NCI-H345 (cell line): ENCODE measurements at regions not wholly inside any gene's neighbourhood (a gene's known extent, or its start where the extent isn't known, plus 50 kb on each side); places are given as distances from the start of the nearest gene placed in this dataset.
"Not testable (repeated sequence)": the region's sequence is repeated elsewhere in the genome, so short reads cannot be mapped to it uniquely, and the experiment has no call there.

Experiments
- DNase-seq: peaks from one replicate; lab custom pipeline; 2025; lab: John Stamatoyannopoulos, UW

- peak; percentile 22 for DNase-seq
Measured at GRCh38 chr4:157779081-157779480, 393.7 kb downstream of the GASK1B start.

- no peak for DNase-seq
Measured at GRCh38 chr4:157776930-157777528, 395.8 kb downstream of the GASK1B start.

GRCh38 chr4:157775971-157776370 is 396.9 kb downstream of the GASK1B start:
- DNase-seq: no peak

GRCh38 chr4:157772907-157773306 is 399.9 kb downstream of the GASK1B start:
- DNase-seq: no peak

- DNase-seq: no peak
Measured at GRCh38 chr4:157768419-157768818, 404.4 kb downstream of the GASK1B start.

GRCh38 chr4:157763490-157763889 is 409.3 kb downstream of the GASK1B start:
- no peak for DNase-seq

GRCh38 chr4:157754410-157754809 is 418.4 kb downstream of the GASK1B start:
- no peak for DNase-seq

- no peak for DNase-seq
Measured at GRCh38 chr4:157751631-157752030, 421.2 kb downstream of the GASK1B start.

- no peak for DNase-seq
Measured at GRCh38 chr4:157741642-157742041, 431.2 kb downstream of the GASK1B start.

- no peak for DNase-seq
Measured at GRCh38 chr4:157739242-157739641, 433.6 kb downstream of the GASK1B start.

GRCh38 chr4:157728215-157728614 is 444.6 kb downstream of the GASK1B start:
- no peak for DNase-seq

GRCh38 chr4:157727163-157727562 is 445.7 kb downstream of the GASK1B start:
- no peak for DNase-seq

GRCh38 chr4:157722146-157722545 is 450.7 kb downstream of the GASK1B start:
- no peak for DNase-seq

- DNase-seq: peak; percentile 9
Measured at GRCh38 chr4:157713342-157713741, 459.5 kb downstream of the GASK1B start.

- DNase-seq: no peak
Measured at GRCh38 chr4:157706155-157706554, 466.7 kb downstream of the GASK1B start.

GRCh38 chr4:157702831-157703230 is 470.0 kb downstream of the GASK1B start:
- peak; percentile 5 for DNase-seq

GRCh38 chr4:157701695-157701994 is 471.2 kb downstream of the GASK1B start:
- DNase-seq: no peak

GRCh38 chr4:157700898-157701694 is 471.7 kb downstream of the GASK1B start:
- peak; percentile 89 for DNase-seq

GRCh38 chr4:157689476-157689875 is 468.9 kb downstream of the GRIA2 start:
- DNase-seq: no peak

- no peak for DNase-seq
Measured at GRCh38 chr4:157687971-157688370, 467.4 kb downstream of the GRIA2 start.

- DNase-seq: not testable (repeated sequence)
Measured at GRCh38 chr4:157679326-157679725, 458.8 kb downstream of the GRIA2 start.

- no peak for DNase-seq
Measured at GRCh38 chr4:157678478-157678877, 457.9 kb downstream of the GRIA2 start.

- peak; percentile 27 for DNase-seq
Measured at GRCh38 chr4:157674699-157675098, 454.2 kb downstream of the GRIA2 start.

- DNase-seq: no peak
Measured at GRCh38 chr4:157667836-157668235, 447.3 kb downstream of the GRIA2 start.
